ENCODE measurements at regions not wholly inside any gene's neighbourhood (a gene's known extent, or its start where the extent isn't known, plus 50 kb on each side); places are given as distances from the start of the nearest gene placed in this dataset.

- no peaks in the 10 kb centered on the region for H3F3A ChIP-seq (replicated peaks; ENCODE audit: low read depth)
- H3K36me3 ChIP-seq (ENCODE audit: insufficient read depth) = no peaks in the 10 kb centered on the region
- H3K4me1 ChIP-seq (ENCODE audit: insufficient read depth) = peaks cover 23% of the 10 kb centered on the region
- H2AFZ ChIP-seq = peak overlapping the region; percentile 72; the same call in 1 of the 2 replicates
- peaks cover 6% of the 10 kb centered on the region; the same call in 1 of the 2 replicates for H3K9me2 ChIP-seq (ENCODE audit: insufficient read depth)
- DNase-seq (ENCODE audit: low spot score) (no peak), ATAC-seq (peak; percentile 64; the same call in 2 of the 3 replicates)
- H3K79me2 ChIP-seq (replicated peaks; ENCODE audit: insufficient read depth) = no peaks in the 10 kb centered on the region
- no peaks in the 10 kb centered on the region for H3K27me3 ChIP-seq (ENCODE audit: insufficient read depth)
- no peak for TF ChIP-seq ZNF331 (CRISPR knock-in tag; IDR thresholded peaks at IDR 0.05; ENCODE audit: low read depth)
- TF ChIP-seq REST (IDR thresholded peaks at IDR 0.05; ENCODE audit: unreplicated experiment) = no peak
- no peak for TF ChIP-seq CREB1 (CRISPR knock-in tag; IDR thresholded peaks at IDR 0.05; ENCODE audit: low read depth)
- no peak for TF ChIP-seq EZH2 (IDR thresholded peaks at IDR 0.05; ENCODE audit: low read depth, unreplicated experiment)
- TF ChIP-seq, protein P1, sequence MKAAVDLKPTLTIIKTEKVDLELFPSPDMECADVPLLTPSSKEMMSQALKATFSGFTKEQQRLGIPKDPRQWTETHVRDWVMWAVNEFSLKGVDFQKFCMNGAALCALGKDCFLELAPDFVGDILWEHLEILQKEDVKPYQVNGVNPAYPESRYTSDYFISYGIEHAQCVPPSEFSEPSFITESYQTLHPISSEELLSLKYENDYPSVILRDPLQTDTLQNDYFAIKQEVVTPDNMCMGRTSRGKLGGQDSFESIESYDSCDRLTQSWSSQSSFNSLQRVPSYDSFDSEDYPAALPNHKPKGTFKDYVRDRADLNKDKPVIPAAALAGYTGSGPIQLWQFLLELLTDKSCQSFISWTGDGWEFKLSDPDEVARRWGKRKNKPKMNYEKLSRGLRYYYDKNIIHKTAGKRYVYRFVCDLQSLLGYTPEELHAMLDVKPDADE (IDR thresholded peaks at IDR 0.05) = no peak
- TF ChIP-seq POLR2AphosphoS5 (IDR thresholded peaks at IDR 0.05; ENCODE audit: low read depth) = no peak
- TF ChIP-seq ZNF114 (CRISPR knock-in tag; IDR thresholded peaks at IDR 0.05) = no peak
- TF ChIP-seq EZH2phosphoT487 (IDR thresholded peaks at IDR 0.05; ENCODE audit: unreplicated experiment) = no peak
- no peak for TF ChIP-seq NANOG (IDR thresholded peaks at IDR 0.05; ENCODE audit: borderline replicate concordance)
- no peak for TF ChIP-seq ZNF462 (CRISPR knock-in tag; IDR thresholded peaks at IDR 0.05)
- TF ChIP-seq CTCF (conservative IDR thresholded peaks at IDR 0.05; ENCODE audit: low read depth in 2 of 2) = no peak
- no peak for TF ChIP-seq STAT1 (IDR thresholded peaks at IDR 0.05; ENCODE audit: unreplicated experiment)
- no peak for TF ChIP-seq JUNB (IDR thresholded peaks at IDR 0.05; ENCODE audit: unreplicated experiment)
- Mint-ChIP-seq H3K36me3 (ENCODE audit: low read depth) (peaks cover 7% of the 10 kb centered on the region; the same call in 2 of the 3 replicates), H3K4me1 (peaks cover 36% of the 10 kb centered on the region), H3K9me3 (peaks cover 6% of the 10 kb centered on the region; the same call in 2 of the 3 replicates), H3K27ac (no peak overlapping the region), H3K27me3 (ENCODE audit: insufficient read depth, low read depth, poor library complexity) (peaks cover 7% of the 10 kb centered on the region), H3K4me3 (no peak overlapping the region)
- no peak overlapping the region for H3K27ac ChIP-seq (ENCODE audit: low read depth)
- no peaks in the 10 kb centered on the region for H4K20me1 ChIP-seq (replicated peaks; ENCODE audit: insufficient read depth)
- H3K4me3 ChIP-seq = no peak overlapping the region
- no peak overlapping the region; the same call in 1 of the 2 replicates for H3K4me2 ChIP-seq
Measured at GRCh38 chr17:72236980-72237633, 116.3 kb downstream of the SOX9 start.

All from GM23338 (cell line).